DMS153 (cell line): ENCODE measurements at regions not wholly inside any gene's neighbourhood (a gene's known extent, or its start where the extent isn't known, plus 50 kb on each side); places are given as distances from the start of the nearest gene placed in this dataset.

ENCODE experiments used
- DNase-seq: peaks from one replicate; lab custom pipeline; 2025; lab: John Stamatoyannopoulos, UW

GRCh38 chr11:134763030-134763388, 351.0 kb upstream of the B3GAT1 start:
- no peak for DNase-seq

DNA sequence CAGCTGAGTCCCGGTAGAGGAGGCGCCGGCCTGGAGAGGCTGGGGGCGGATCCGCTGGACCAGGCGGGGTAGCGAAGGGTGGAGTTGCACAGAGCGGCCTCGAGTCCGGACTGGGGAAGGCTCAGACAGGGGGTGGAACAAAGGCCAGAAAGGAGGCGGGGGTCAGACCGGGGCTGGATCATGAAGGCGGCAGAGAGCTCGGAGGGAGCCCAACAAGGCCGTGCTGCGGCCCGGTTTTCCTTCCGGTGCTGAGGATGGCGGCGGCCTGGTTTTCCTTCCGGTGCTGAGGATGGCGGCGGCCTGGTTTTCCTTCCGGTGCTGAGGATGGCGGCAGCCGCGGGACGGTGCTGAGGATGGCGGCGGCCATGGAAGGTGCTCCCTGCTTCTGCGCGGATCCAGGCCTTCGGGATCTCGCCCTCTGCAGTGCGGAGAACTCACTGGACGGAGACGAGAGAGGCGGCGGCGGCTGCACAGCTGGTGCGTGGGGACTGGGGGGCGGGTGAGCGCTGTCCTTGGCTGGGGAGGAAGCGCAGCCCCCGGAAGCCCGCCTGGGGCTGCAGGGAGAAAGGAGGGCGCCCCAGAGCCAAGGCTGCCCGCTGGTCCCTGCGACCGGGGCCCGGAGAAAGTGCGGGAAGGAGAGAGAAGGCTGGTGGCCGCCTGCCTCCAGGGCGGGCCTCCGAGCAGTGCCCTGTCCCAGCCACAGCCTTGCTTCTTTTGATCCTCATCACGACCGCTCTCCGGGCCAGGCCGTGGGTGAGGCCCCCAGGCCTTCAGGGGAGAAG, 350.4 kb upstream of the B3GAT1 start:
- no peak for DNase-seq

GRCh38 chr11:134761926-134762247, 349.8 kb upstream of the B3GAT1 start:
- DNase-seq, result no peak

DNA sequence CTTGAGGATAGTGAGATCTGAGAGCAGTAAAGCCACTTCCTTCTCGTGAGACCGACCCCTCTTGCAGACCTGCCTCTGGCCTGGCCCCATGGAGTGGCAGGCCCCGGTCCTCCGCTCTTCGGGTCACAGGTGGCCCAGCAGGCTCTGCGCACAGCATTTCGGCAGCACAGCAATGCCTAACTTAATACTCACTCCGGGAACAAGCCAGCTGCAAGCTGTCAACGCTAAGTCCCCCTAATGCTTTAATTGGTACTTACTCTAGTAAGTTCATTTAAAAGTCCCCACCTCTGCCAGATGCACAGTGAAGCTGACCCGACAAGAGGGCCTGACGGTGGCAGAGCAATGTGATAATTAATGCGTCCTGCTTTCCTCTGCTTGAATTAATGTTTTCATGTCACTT, 349.3 kb upstream of the B3GAT1 start:
- no peak for DNase-seq

DNA sequence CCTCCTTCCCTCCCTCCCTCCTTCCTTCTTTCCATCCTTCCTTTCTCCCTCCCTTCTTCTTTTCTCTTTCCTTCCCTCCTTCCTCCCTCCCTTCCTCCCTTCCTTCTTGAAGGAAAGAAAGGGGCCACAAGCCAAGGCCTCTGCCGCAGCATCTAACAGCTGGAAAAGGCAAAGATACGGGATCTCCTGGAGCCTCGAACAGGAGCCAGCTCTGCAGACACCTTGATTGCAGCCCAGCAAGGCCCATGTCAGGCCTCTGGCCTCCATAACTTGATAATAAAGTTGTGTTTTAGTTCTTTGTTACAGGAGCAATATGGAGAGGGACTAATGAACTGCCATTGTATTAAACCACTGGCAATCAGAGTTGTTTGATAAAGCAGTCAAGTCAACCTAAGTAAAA, 348.9 kb upstream of the B3GAT1 start:
- no peak for DNase-seq

GRCh38 chr11:134760299-134760698, 348.3 kb upstream of the B3GAT1 start:
- DNase-seq, result no peak

GRCh38 chr11:134759855-134760254, 347.8 kb upstream of the B3GAT1 start:
- DNase-seq, result no peak

- DNase-seq, result no peak
Observed at GRCh38 chr11:134759274-134759673, 347.2 kb upstream of the B3GAT1 start.

DNA sequence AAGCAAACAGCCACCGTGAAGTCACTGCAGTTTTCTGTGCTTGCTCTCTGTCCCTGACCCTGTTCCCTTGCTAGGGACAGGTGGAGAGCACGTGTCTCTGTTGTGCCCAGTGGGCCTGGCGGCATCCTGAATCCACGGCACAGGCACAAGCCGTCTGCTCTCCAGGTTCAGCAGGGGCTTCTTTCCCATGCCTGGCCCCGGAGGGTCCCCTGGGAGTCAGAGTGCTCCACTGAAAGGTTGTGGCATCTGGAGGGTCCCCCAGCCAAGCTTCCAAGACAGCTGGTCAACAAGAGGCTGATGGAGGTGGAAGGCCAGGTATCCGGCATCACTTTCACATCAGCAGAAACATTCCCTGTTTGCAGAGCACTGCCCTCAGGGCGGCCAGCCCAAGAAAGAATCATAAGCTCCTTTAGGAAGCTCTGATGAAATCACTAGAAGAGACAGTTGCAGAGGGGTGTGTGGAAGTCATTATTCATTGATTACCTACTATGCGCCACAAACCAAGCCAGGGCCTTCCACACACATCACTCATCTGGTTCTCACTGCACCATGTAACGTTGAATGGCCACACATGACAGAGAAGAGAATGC, 346.4 kb upstream of the B3GAT1 start:
- no peak for DNase-seq

- no peak for DNase-seq
Observed at GRCh38 chr11:134757633-134758032, 345.6 kb upstream of the B3GAT1 start.

DNA sequence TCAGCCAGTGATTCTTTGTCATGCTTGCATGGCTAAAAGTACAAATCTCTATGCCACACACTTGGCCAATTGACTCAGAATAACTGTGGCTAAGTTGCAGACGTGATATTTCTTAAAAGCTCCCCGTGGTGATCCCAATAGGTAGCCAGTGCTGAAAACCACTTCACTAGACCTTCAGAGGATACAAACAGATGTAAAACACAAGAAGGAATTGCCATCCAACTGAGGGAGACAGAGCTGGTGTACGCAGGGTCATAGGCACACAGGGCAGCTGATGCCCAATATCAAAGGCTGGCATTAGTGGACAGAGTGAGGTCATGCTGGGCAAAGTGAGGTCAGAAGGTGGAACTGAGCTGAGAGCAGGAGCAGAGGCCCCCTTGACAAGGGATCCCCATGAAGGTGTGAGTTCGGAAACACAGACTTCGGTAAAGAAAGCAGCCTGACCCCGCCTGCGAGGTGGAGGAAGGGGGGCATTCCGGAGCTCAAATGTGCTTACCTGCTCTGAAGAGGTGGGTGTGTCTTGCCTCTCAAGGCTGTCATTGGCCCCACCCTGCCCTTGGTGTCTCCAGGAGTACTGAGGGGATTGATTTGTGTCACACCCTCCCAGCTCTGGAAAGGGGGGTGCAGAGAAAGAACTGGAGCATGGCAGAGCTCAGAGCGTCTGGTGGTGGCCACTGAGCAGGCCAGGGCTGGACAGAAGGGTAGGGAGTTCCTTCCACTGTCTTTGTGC, 344.9 kb upstream of the B3GAT1 start:
- DNase-seq, result no peak

DNA sequence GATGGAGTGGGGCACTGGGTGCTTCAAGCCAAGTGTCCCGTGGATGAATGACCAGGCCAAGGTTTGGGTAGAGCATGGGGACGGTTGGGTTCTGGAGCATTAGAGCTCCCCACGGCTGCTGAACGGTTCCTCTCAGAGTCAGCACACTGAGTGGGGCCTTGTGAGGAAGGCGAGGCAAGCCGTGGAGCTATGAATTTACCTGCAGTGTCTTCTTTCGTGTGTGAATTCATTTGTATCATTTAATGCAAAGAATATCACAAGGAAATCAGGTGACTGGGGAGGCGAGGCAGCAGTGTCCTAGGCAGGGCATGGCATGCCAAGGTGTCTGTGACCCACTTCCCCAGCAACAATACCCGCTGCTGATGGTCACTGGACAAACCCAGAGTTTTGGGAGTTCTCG, 343.5 kb upstream of the B3GAT1 start:
- no peak for DNase-seq

- DNase-seq, result no peak
Observed at GRCh38 chr11:134754521-134755198, 342.6 kb upstream of the B3GAT1 start.

- no peak for DNase-seq
Observed at GRCh38 chr11:134753771-134754520, 341.9 kb upstream of the B3GAT1 start.

GRCh38 chr11:134752964-134753770, 341.1 kb upstream of the B3GAT1 start:
- no peak for DNase-seq

DNA sequence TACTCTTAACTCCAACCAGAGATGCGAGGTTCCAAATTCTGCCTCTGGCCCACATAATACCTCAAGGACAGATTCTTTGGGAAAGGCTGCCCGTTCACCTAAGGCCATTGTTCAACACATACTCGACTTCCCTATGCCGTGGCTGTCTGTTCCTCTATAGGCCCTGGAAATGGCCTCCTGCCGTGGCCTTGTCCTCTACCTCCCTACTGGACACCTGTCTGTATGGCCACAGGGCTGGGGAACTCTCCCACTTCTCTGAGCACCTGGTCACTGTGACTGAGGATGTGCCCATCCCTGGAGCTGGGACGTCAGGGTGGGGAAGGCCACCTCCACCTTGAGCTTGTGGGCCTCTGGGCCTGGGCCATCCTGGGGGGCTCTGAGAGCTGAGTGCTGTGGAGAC, 340.5 kb upstream of the B3GAT1 start:
- no peak for DNase-seq

- DNase-seq, result no peak
Observed at GRCh38 chr11:134751766-134752165, 339.7 kb upstream of the B3GAT1 start.

DNA sequence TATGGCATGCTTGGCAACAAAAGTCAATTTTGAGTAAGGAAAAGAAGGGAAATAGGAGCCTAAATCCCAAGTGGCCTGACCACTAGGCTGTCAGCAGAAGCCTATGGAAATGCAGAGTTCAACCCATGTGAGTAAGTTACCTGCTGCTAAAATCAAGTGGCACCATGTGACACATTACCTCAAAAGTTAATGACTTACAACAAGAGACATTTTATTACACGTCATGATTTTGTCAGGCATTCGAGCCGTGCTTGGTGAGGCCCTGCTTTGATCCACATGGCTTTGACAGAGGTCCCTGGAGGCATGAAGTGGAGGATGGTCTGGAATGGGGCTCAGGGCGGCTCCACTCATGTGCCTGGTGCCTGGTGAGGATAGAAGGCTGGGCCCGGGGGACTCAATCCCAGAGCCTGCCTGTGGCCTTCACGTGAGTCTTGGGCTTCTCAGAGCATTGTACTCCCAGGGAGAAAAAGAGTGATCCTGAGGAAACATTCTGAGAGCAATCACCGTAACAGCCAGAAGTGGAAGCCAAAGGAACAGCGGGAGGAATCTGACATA, 339.1 kb upstream of the B3GAT1 start:
- no peak for DNase-seq

- DNase-seq, result no peak
Observed at GRCh38 chr11:134750619-134751018, 338.6 kb upstream of the B3GAT1 start.

DNA sequence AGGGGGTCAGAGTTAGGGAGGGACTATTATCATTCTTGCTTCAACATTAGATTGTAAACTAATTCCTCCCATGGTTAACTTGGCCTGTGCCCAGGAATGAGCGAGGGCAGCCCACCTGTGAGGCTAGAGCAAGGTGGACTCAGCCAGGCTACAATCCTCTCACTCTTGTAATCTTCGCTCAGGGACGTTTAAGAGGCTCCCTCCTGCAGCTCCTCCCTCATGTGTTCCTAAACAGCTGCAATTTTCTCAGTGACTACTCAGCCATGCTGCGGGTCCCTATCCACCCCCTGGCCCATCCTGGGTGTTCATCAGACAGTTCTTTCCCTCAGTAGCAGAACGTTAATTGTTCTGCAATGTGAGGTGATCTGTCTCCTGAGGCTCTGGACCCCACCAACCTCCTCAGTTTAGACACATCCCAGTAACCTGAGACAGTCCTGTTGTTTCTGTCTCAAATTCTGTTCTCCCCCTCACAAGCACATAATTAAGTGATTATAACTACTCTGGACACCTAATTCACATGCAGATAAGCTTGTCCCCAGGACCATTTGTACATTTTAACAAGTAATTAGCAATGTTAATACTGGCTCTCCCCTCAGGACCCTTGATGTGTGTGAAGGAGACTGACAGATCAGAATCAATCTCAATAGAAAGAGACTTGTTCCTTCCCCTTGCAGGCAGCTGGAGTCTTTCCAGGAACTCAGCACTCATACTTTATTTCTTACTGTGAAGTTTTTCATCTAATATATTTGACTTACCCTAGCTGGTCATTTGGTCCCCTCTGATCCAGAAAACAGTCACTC, 337.2 kb upstream of the B3GAT1 start:
- DNase-seq, result no peak
